RWPE1 (cell line): ENCODE measurements at regions not wholly inside any gene's neighbourhood (a gene's known extent, or its start where the extent isn't known, plus 50 kb on each side); places are given as distances from the start of the nearest gene placed in this dataset.

Experiments
- CTCF ChIA-PET: fragments of 350-600 bp; sonication (Branson Sonifier 250); formaldehyde crosslinking; extraction: SDS; loops from one replicate; lab custom pipeline; 2021; lab: Yijun Ruan, JAX
- POLR2A ChIA-PET: fragments of 400-600 bp; formaldehyde crosslinking; extraction: SDS; loops from one replicate; lab custom pipeline; 2020; ENCODE audit warnings: antibody characterized with exemption; ENCODE audit not compliant: low non-redundant PET; lab: Yijun Ruan, JAX
- DNase-seq: peaks from one replicate; pipeline ENCODE4 v3.0.0; 2012; ENCODE audit warnings: low spot score
- H3K27ac ChIP-seq: fragments of 450-650 bp; 2 replicates; pipeline ENCODE4 v1.5.1; 2017
- TF ChIP-seq, protein P1 (sequence below): fragments of 450-650 bp; conservative IDR thresholded peaks from 2 replicates; pipeline ENCODE4 v1.5.1; 2017; ENCODE audit warnings: low read depth, mild to moderate bottlenecking

GRCh38 chr14:51576117-51576430, 75.6 kb upstream of the FRMD6 start:
- TF ChIP-seq, protein P1, sequence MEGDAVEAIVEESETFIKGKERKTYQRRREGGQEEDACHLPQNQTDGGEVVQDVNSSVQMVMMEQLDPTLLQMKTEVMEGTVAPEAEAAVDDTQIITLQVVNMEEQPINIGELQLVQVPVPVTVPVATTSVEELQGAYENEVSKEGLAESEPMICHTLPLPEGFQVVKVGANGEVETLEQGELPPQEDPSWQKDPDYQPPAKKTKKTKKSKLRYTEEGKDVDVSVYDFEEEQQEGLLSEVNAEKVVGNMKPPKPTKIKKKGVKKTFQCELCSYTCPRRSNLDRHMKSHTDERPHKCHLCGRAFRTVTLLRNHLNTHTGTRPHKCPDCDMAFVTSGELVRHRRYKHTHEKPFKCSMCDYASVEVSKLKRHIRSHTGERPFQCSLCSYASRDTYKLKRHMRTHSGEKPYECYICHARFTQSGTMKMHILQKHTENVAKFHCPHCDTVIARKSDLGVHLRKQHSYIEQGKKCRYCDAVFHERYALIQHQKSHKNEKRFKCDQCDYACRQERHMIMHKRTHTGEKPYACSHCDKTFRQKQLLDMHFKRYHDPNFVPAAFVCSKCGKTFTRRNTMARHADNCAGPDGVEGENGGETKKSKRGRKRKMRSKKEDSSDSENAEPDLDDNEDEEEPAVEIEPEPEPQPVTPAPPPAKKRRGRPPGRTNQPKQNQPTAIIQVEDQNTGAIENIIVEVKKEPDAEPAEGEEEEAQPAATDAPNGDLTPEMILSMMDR = no peak
- H3K27ac ChIP-seq = no peak overlapping the region
- no peak for DNase-seq
- ChIA-PET CTCF (no interaction called here), POLR2A (no interaction called here)

DNA sequence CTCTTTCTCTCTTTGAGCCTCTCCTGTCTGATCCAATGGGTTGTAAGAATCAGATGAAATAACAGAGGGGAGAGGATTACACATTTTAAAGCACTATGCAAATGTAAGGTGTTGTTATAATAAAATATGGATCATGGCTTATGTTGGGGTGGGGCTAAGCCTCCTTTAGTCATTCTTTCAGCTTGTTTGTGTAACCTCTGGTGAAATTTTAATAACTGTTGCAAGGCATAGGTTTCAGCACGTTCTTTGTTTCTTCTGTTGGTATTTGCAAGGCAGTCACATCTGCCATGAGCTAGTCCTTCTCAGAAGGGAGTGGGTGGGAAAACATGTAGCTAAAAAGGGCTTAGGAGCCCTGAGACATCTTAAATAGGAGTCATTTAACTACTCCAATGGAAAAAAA, 74.8 kb upstream of the FRMD6 start:
- TF ChIP-seq, protein P1 = no peak
- ChIA-PET POLR2A (no interaction called here), CTCF (no interaction called here)
- no peak overlapping the region for H3K27ac ChIP-seq
- no peak for DNase-seq

DNA sequence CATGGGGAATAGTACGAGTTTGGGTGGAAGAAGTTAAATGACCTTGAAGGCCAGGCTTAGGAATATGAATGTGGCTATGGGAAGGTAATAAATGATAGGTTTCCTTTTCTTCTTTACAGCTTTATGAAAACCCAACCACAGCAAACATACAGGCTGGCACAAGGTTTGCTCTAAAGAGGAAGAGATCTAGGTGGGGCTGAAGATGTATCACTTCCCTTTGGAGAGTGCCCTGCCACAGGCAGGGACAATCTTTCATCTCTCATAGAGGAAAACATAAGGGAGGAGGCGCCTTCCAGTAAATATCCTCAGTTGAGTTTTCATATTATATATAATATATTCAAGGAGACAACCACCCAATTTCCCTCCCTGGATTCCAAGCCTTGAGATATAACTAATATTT, 72.9 kb upstream of the FRMD6 start:
- DNase-seq = no peak
- no peak overlapping the region for H3K27ac ChIP-seq
- TF ChIP-seq, protein P1 = no peak
- ChIA-PET POLR2A (no interaction called here), CTCF (no interaction called here)

DNA sequence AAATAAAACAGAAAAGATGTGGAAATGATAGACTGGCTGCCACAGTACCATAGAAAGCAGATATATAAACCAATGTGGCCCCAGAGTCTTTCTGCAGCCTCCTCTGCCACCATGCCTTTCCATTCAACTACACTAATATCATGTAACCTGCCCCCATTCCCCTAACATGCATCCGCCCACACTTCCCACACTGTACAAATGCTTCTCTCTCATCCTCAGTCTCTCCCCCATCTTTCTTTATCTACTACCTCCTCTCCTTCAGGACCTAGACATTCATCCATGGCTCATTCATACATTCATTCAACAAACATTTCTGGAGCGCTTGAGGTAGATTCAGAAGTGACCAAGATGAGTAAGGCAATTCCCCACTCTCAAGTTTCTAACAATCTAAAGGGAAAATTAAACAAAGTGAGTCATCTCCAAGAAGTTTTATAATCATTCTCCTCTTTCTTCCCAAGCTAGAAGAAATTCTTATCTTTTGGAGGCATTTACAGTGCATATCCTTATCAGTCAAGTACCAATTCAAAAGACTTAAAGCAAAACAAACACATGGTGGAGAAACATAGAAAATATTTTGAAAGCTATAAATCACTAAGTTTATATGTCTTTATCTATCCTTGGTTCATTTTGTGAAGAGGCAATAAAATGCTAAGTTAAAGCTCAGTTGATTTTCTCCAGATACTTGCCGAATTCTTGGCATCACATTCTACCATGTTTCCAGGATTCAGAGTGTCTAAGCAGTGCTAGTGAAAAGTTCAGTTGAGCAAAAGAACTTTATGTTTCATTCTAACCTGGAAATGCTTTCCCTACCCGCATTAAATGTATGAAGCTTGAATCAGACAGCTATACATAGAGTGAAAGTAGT, 70.5 kb upstream of the FRMD6 start:
- H3K27ac ChIP-seq = no peak overlapping the region
- TF ChIP-seq, protein P1 = no peak
- CTCF ChIA-PET = no interaction called here
- POLR2A ChIA-PET = no interaction called here
- no peak for DNase-seq

GRCh38 chr14:51582437-51582836, 69.3 kb upstream of the FRMD6 start:
- ChIA-PET POLR2A (no interaction called here), CTCF (interaction anchor here (0.6 kb wide), 2 partner anchors 28 to 299 kb away, joined by 3 read pairs; no protein-coding TSS in a partner anchor)
- H3K27ac ChIP-seq = no peak overlapping the region
- TF ChIP-seq, protein P1 = no peak
- no peak for DNase-seq

DNA sequence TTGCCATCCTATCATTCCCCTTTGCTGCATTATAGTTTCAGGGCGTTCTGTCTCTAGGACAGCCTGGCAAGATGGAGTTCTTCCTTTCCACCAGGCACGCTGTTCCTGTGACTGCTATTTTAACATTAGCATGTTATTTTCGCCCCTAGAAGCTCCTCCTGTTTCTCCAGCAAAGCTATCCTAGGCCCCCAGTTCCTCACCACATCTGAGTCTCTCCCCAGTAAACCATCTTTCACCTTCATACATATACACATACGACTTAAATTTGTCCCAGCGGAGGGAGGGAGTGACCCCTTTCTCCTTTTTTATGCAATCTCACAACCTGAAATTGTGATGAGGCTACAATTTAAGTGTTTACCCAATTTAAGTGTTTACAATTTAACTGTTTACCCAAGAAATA, 66.7 kb upstream of the FRMD6 start:
- TF ChIP-seq, protein P1 = no peak
- ChIA-PET POLR2A (no interaction called here), CTCF (interaction anchor here (0.5 kb wide), 1 partner anchor 243 kb away, joined by 4 read pairs; no protein-coding TSS in a partner anchor)
- H3K27ac ChIP-seq = no peak overlapping the region
- no peak for DNase-seq
